B cell (primary cell): ENCODE measurements at regions not wholly inside any gene's neighbourhood (a gene's known extent, or its start where the extent isn't known, plus 50 kb on each side); places are given as distances from the start of the nearest gene placed in this dataset.

ENCODE experiments used
- ATAC-seq: fragments of 200-7000 bp; cut with Tn5 transposase; one replicate; pipeline ENCODE4 v1.10.0; 2021; ENCODE audit warnings: low read depth, mild to moderate bottlenecking, moderate number of reproducible peaks, moderate library complexity
- CTCF ChIA-PET: fragments of 350-600 bp; sonication (Branson Sonifier 250); formaldehyde crosslinking; loops from one replicate; lab custom pipeline; 2021; ENCODE audit warnings: antibody characterized with exemption, inconsistent platforms; lab: Charles Lee
- POLR2A ChIA-PET: fragments of 350-600 bp; sonication (Branson Sonifier 250); formaldehyde crosslinking; loops from one replicate; lab custom pipeline; 2021; ENCODE audit warnings: antibody characterized with exemption; lab: Charles Lee
- DNase-seq: peaks from one replicate; pipeline ENCODE4 v3.0.0; 2013
- H2AFZ ChIP-seq: 2 replicates; pipeline ENCODE4 v1.6.1; 2012; ENCODE audit warnings: mild to moderate bottlenecking, low read depth, low read length; ENCODE audit not compliant: insufficient read depth, poor library complexity, severe bottlenecking
- H3K27ac ChIP-seq, 2 donors: 1 replicate in 1 of 2; 2 replicates in 1 of 2; pipeline ENCODE4 v1.5.1; 2012 to 2013; ENCODE audit warnings: low read length in 2 of 2, mild to moderate bottlenecking in 2 of 2, moderate library complexity in 1 of 2
- H3K27me3 ChIP-seq, 4 experiments: fragments of 200-600 bp in 1 of 4; sonication (generic) in 1 of 4; replicated peaks in 1 of 4; 1 replicate in 2 of 4; 2 replicates in 2 of 4; pipeline versions ENCODE4 v1.6.1 to v1.7.0; 2013 to 2016; ENCODE audit warnings: low read length in 3 of 4, mild to moderate bottlenecking in 2 of 4, mixed read lengths in 1 of 4, moderate library complexity in 1 of 4; ENCODE audit not compliant: insufficient read depth in 4 of 4, control insufficient read depth in 3 of 4; ENCODE audit errors: control extremely low read depth in 1 of 4
- H3K36me3 ChIP-seq, 2 experiments: replicated peaks in 1 of 2; 1 replicate in 1 of 2; 2 replicates in 1 of 2; pipeline versions ENCODE4 v1.6.1 to v1.7.1; 2013; ENCODE audit warnings: low read length in 1 of 2; ENCODE audit not compliant: insufficient read depth in 2 of 2, control insufficient read depth in 1 of 2; ENCODE audit errors: control extremely low read depth in 1 of 2, extremely low read depth in 1 of 2
- H3K4me1 ChIP-seq, 2 donors: fragments of 200-600 bp in 1 of 2; sonication (generic) in 1 of 2; 1 replicate in 1 of 2; 2 replicates in 1 of 2; pipeline versions ENCODE4 v1.5.1 to v1.6.1; 2013 to 2017; ENCODE audit warnings: low read length in 2 of 2; ENCODE audit not compliant: control insufficient read depth in 2 of 2, insufficient read depth in 2 of 2
- H3K4me2 ChIP-seq: replicated peaks from 2 replicates; pipeline ENCODE3; 2012; ENCODE audit warnings: mild to moderate bottlenecking, low read depth, low read length; ENCODE audit not compliant: poor library complexity, severe bottlenecking
- H3K4me3 ChIP-seq, 5 experiments: fragments of 200-600 bp in 1 of 5; sonication (generic) in 1 of 5; 1 replicate in 3 of 5; 2 replicates in 2 of 5; pipeline versions ENCODE4 v1.5.1 to v1.7.0; 2011 to 2016; ENCODE audit warnings: low read length in 4 of 5, mild to moderate bottlenecking in 4 of 5, low read depth in 2 of 5, control low read depth in 1 of 5, moderate library complexity in 1 of 5; ENCODE audit not compliant: insufficient read depth in 1 of 5; ENCODE audit errors: control extremely low read depth in 1 of 5, extremely low read depth in 1 of 5
- H3K79me2 ChIP-seq: fragments of 200-600 bp; sonication (generic); one replicate; pipeline ENCODE4 v1.6.0; 2016; ENCODE audit warnings: low read length; ENCODE audit not compliant: control insufficient read depth, insufficient read depth
- H3K9ac ChIP-seq: fragments of 200-600 bp; sonication (generic); 2 replicates; pipeline ENCODE4 v1.6.1; 2017; ENCODE audit warnings: mild to moderate bottlenecking, low read length, moderate library complexity
- H3K9me3 ChIP-seq, 3 donors: one replicate each; pipeline versions ENCODE4 v1.6.1 to v1.7.1; 2013; ENCODE audit warnings: low read length in 2 of 3; ENCODE audit not compliant: control insufficient read depth in 2 of 3, insufficient read depth in 1 of 3; ENCODE audit errors: control extremely low read depth in 1 of 3
- H4K20me1 ChIP-seq: 2 replicates; pipeline ENCODE4 v1.6.0; 2012; ENCODE audit warnings: mild to moderate bottlenecking, low read length; ENCODE audit not compliant: insufficient read depth, control insufficient read depth, poor library complexity, severe bottlenecking
- H3K27ac Mint-ChIP-seq: one replicate; pipeline ENCODE4 v1.8.0; 2021; ENCODE audit warnings: mixed read lengths
- H3K27me3 Mint-ChIP-seq: one replicate; pipeline ENCODE4 v1.8.0; 2021; ENCODE audit warnings: mixed read lengths
- H3K4me1 Mint-ChIP-seq: one replicate; pipeline ENCODE4 v1.8.0; 2021; ENCODE audit warnings: mixed read lengths
- H3K4me3 Mint-ChIP-seq: one replicate; pipeline ENCODE4 v1.8.0; 2021; ENCODE audit warnings: mixed read lengths
- H3K9me3 Mint-ChIP-seq: one replicate; pipeline ENCODE4 v1.8.0; 2022; ENCODE audit warnings: mixed read lengths; ENCODE audit not compliant: insufficient read depth
- EZH2 ChIP-seq: IDR thresholded peaks from 2 replicates; pipeline ENCODE4 v1.6.1; 2012; ENCODE audit warnings: borderline replicate concordance, low read depth, mild to moderate bottlenecking, moderate library complexity, low read length; ENCODE audit not compliant: insufficient read depth, poor library complexity, severe bottlenecking
- WGBS: methylation state at CpG from one replicate; pipeline ENCODE4 v1.1.5; 2013; ENCODE audit warnings: missing lambda C conversion rate; ENCODE audit not compliant: insufficient coverage; 5-methylcytosine and 5-hydroxymethylcytosine counted together
- intact Hi-C: fragments of 100-400 bp; cut with micrococcal nuclease; formaldehyde crosslinking; loops from one replicate; pipeline ENCODE4 v1.10.0; 2022
- TF ChIP-seq, protein P1 (sequence below): fragments of 200-600 bp; IDR thresholded peaks from one replicate; pipeline ENCODE4 v1.8.0; 2022; ENCODE audit warnings: antibody characterized with exemption, mild to moderate bottlenecking

DNA sequence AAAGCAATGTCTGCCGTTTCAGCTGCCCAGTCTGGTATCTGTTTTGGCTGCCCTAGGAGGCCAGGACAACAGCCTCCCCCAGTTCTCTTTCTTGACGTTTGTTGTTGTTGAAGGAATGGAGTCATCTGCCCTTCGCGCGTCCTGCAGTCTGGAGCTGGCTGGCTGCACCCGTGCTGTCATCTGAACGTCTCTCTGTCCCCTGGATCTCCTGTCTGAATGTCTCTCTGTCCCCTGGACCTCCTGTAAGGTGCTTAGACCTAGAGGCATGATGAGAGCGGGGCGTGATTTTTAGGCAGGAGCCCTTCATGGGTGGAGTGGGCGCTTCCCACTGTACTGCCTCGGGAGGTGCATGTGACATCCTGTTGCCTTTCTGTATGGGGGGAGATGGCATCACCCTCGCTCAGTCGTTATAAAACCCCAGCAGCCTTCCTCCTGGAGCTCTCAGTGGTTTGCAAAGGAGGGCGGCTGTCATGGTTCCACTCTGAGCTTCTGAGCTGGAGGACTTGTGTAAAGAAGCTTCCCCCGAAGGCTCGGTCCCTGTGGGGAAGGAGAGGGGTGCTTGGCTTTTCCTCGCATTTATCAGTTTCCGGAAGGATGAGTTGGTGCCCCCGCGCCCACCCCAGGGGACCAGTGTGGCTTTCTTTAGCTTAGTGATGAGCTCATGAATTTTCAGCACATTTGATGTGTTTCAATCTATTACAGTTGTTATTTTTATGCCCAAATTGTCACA is 49.8 kb upstream of the OLFM1 start:
- CTCF ChIA-PET: no interaction called here
- Mint-ChIP-seq H3K4me1 (no peaks in the 10 kb centered on the region), H3K4me3 (no peak overlapping the region), H3K27ac (no peak overlapping the region), H3K9me3 (no peaks in the 10 kb centered on the region), H3K27me3 (peaks cover 26% of the 10 kb centered on the region)
- Histone ChIP-seq H2AFZ (no peak overlapping the region), H3K9ac (no peak overlapping the region), H4K20me1 (no peaks in the 10 kb centered on the region), H3K36me3 (no peaks in the 10 kb centered on the region), H3K4me3 (no peak overlapping the region), H3K27me3 (peaks cover 0 to 3% (median 0%) of the 10 kb centered on the region in 4 experiments), H3K27ac (no peak overlapping the region), H3K4me2 (no peak overlapping the region), H3K4me1 (no peaks in the 10 kb centered on the region), H3K9me3 (no peaks in the 10 kb centered on the region), H3K79me2 (no peaks in the 10 kb centered on the region)
- intact Hi-C loops: no loop called here
- WGBS: 73% methylated on average over 19 of the region's 20 CpGs
- ATAC-seq: no peak
- POLR2A ChIA-PET: no interaction called here
- TF ChIP-seq, protein P1, sequence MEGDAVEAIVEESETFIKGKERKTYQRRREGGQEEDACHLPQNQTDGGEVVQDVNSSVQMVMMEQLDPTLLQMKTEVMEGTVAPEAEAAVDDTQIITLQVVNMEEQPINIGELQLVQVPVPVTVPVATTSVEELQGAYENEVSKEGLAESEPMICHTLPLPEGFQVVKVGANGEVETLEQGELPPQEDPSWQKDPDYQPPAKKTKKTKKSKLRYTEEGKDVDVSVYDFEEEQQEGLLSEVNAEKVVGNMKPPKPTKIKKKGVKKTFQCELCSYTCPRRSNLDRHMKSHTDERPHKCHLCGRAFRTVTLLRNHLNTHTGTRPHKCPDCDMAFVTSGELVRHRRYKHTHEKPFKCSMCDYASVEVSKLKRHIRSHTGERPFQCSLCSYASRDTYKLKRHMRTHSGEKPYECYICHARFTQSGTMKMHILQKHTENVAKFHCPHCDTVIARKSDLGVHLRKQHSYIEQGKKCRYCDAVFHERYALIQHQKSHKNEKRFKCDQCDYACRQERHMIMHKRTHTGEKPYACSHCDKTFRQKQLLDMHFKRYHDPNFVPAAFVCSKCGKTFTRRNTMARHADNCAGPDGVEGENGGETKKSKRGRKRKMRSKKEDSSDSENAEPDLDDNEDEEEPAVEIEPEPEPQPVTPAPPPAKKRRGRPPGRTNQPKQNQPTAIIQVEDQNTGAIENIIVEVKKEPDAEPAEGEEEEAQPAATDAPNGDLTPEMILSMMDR: no peak
- TF ChIP-seq EZH2: no peak
- no peak for DNase-seq
